Hepatocyte (in vitro differentiated cells): ENCODE measurements at regions not wholly inside any gene's neighbourhood (a gene's known extent, or its start where the extent isn't known, plus 50 kb on each side); places are given as distances from the start of the nearest gene placed in this dataset.

Experiments
- EZH2 ChIP-seq: fragments of 200-600 bp; sonication (generic); IDR thresholded peaks from 2 replicates; pipeline ENCODE4 v1.6.1; 2016; ENCODE audit warnings: antibody characterized with exemption, mild to moderate bottlenecking, borderline replicate concordance
- EZH2phosphoT487 ChIP-seq: fragments of 200-600 bp; sonication (generic); IDR thresholded peaks from one replicate; pipeline ENCODE4 v1.6.1; 2018; ENCODE audit warnings: antibody characterized with exemption, mild to moderate bottlenecking, low read depth, moderate library complexity; ENCODE audit not compliant: unreplicated experiment, severe bottlenecking
- TF ChIP-seq, protein P1 (sequence below): fragments of 200-600 bp; sonication (generic); IDR thresholded peaks from 2 replicates; pipeline ENCODE4 v1.5.1; 2016; ENCODE audit warnings: antibody characterized with exemption, mild to moderate bottlenecking; ENCODE audit not compliant: poor library complexity

- TF ChIP-seq, protein P1, sequence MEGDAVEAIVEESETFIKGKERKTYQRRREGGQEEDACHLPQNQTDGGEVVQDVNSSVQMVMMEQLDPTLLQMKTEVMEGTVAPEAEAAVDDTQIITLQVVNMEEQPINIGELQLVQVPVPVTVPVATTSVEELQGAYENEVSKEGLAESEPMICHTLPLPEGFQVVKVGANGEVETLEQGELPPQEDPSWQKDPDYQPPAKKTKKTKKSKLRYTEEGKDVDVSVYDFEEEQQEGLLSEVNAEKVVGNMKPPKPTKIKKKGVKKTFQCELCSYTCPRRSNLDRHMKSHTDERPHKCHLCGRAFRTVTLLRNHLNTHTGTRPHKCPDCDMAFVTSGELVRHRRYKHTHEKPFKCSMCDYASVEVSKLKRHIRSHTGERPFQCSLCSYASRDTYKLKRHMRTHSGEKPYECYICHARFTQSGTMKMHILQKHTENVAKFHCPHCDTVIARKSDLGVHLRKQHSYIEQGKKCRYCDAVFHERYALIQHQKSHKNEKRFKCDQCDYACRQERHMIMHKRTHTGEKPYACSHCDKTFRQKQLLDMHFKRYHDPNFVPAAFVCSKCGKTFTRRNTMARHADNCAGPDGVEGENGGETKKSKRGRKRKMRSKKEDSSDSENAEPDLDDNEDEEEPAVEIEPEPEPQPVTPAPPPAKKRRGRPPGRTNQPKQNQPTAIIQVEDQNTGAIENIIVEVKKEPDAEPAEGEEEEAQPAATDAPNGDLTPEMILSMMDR = no peak
- TF ChIP-seq EZH2 (no peak), EZH2phosphoT487 (no peak)
Observed at GRCh38 chr1:225724251-225724650, 53.4 kb upstream of the SRP9 start.
